ENCODE measurements at regions not wholly inside any gene's neighbourhood (a gene's known extent, or its start where the extent isn't known, plus 50 kb on each side); places are given as distances from the start of the nearest gene placed in this dataset.

DNA sequence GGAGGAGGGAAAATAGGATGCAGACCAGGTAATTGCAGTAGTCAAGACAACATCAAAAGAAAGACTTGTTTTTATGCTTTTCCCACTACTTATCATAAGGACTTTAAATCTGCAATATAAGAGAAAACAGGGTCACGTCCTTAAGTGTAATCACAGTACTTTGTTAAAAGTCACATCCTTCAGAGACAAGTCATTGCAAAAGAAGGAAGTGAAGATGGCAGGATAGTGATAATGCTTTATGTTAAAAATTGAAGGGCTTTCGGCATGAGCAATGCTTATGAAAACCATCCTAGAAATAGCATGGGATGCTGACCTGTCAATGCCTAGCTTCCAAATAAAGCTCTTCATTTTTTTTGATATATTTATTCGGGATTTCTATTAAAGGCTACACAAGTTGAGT, 110.2 kb upstream of the TENM3 start:
- H3K27me3 ChIP-seq: no peaks in the 10 kb centered on the region
- 87 to 95% methylated on average over 3 of the region's 3 CpGs for WGBS, 2 donors
- H3K9me3 ChIP-seq: no peaks in the 10 kb centered on the region
- no peaks in the 10 kb centered on the region for H3K4me1 ChIP-seq
- H3K4me3 ChIP-seq: no peak overlapping the region
- H3K27ac ChIP-seq: no peak overlapping the region
- intact Hi-C loops (cut with DNase I; ENCODE audit: low total_unique reads): no loop called here
- H3K36me3 ChIP-seq (ENCODE audit: low read depth, missing control alignments): no peaks in the 10 kb centered on the region
- TF ChIP-seq CTCF (IDR thresholded peaks at IDR 0.05): no peak
- no peak for TF ChIP-seq POLR2A (IDR thresholded peaks at IDR 0.05)
- no peak for DNase-seq

DNA sequence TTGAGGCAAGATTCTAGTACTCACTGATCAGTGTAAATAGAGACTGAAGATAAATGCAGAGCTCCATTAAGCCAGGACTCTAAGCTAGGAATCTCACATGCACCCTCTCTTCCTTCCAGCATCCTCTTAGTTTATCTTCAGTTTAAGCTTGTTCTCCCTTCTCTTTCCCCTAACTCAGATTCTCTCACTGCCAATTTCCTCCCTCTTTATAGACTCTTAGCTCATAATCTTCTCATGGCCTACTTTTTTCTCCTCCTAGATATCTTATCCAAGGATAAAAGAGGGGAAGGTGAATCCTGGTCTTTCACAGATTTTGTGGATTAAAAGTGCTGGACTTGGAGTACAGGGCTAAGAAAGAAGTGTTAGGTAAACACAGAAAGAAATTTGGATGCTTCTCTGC, 108.9 kb upstream of the TENM3 start:
- intact Hi-C loops (cut with DNase I; ENCODE audit: low total_unique reads): no loop called here
- TF ChIP-seq POLR2A (IDR thresholded peaks at IDR 0.05) (no peak), CTCF (IDR thresholded peaks at IDR 0.05) (no peak)
- DNase-seq: no peak
- no peaks in the 10 kb centered on the region for H3K36me3 ChIP-seq (ENCODE audit: low read depth, missing control alignments)
- no peaks in the 10 kb centered on the region for H3K4me1 ChIP-seq
- H3K27me3 ChIP-seq: no peaks in the 10 kb centered on the region
- no peak overlapping the region for H3K27ac ChIP-seq
- H3K9me3 ChIP-seq: no peaks in the 10 kb centered on the region
- no peak overlapping the region for H3K4me3 ChIP-seq

GRCh38 chr4:182136201-182136600, 107.0 kb upstream of the TENM3 start:
- H3K36me3 ChIP-seq (ENCODE audit: low read depth, missing control alignments): no peaks in the 10 kb centered on the region
- no peaks in the 10 kb centered on the region for H3K4me1 ChIP-seq
- 76 to 77% methylated on average over 3 of the region's 3 CpGs for WGBS, 2 donors
- no peak overlapping the region for H3K4me3 ChIP-seq
- intact Hi-C loops (cut with DNase I; ENCODE audit: low total_unique reads): no loop called here
- no peak for TF ChIP-seq CTCF (IDR thresholded peaks at IDR 0.05)
- no peak for TF ChIP-seq POLR2A (IDR thresholded peaks at IDR 0.05)
- no peaks in the 10 kb centered on the region for H3K27me3 ChIP-seq
- H3K27ac ChIP-seq: no peak overlapping the region
- no peaks in the 10 kb centered on the region for H3K9me3 ChIP-seq
- no peak for DNase-seq

- TF ChIP-seq CTCF (IDR thresholded peaks at IDR 0.05) (no peak), POLR2A (IDR thresholded peaks at IDR 0.05) (no peak)
- H3K27ac ChIP-seq: no peak overlapping the region
- H3K9me3 ChIP-seq: no peaks in the 10 kb centered on the region
- H3K27me3 ChIP-seq: no peaks in the 10 kb centered on the region
- no peaks in the 10 kb centered on the region for H3K4me1 ChIP-seq
- H3K4me3 ChIP-seq: no peak overlapping the region
- DNase-seq: no peak
- intact Hi-C loops (cut with DNase I; ENCODE audit: low total_unique reads): no loop called here
- H3K36me3 ChIP-seq (ENCODE audit: low read depth, missing control alignments): no peaks in the 10 kb centered on the region
- 72 to 81% methylated on average over 4 of the region's 4 CpGs for WGBS, 2 donors
These were observed 105.9 kb upstream of the TENM3 start for GRCh38 chr4:182137343-182137742.

DNA sequence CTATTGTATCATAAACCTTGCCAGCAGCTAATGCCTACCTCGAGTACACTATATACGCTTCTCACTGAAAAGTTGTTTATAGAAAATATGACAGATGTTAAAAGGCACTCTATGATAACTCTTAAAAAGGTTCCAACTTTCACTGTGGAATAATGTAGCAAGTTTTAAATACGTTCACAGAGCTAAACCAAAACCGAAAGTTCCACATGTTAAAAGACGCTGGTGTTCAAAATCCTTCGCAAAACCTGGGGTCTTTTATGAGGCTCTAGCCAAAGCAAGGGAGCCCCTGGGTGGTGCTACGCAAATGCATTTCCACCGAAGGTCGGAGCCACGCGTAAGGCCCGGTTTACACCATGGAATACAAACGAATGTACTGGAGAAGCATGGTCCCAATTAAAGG, 103.7 kb upstream of the TENM3 start:
- DNase-seq: no peak
- Histone ChIP-seq H3K9me3 (no peaks in the 10 kb centered on the region), H3K36me3 (ENCODE audit: low read depth, missing control alignments) (no peaks in the 10 kb centered on the region), H3K27me3 (no peaks in the 10 kb centered on the region), H3K4me1 (no peaks in the 10 kb centered on the region), H3K27ac (no peak overlapping the region), H3K4me3 (no peak overlapping the region)
- TF ChIP-seq POLR2A (IDR thresholded peaks at IDR 0.05) (no peak), CTCF (IDR thresholded peaks at IDR 0.05) (no peak)
- intact Hi-C loops (cut with DNase I; ENCODE audit: low total_unique reads): no loop called here
- 40 to 48% methylated on average over 12 to 13 of the region's 13 CpGs for WGBS, 2 donors
